GM19395 (cell line): ENCODE measurements at regions not wholly inside any gene's neighbourhood (a gene's known extent, or its start where the extent isn't known, plus 50 kb on each side); places are given as distances from the start of the nearest gene placed in this dataset.
A peak's percentile ranks its signal among the peaks of the same experiment; 100 is the strongest.
"Not testable (repeated sequence)": the region's sequence is repeated elsewhere in the genome, so short reads cannot be mapped to it uniquely, and the experiment has no call there.

ENCODE experiments used
- ATAC-seq: cut with Tn5 transposase; IDR thresholded peaks from one replicate; pipeline ENCODE4 v1.9.1; 2021; ENCODE audit warnings: mild to moderate bottlenecking, moderate library complexity; ENCODE audit not compliant: unreplicated experiment

DNA sequence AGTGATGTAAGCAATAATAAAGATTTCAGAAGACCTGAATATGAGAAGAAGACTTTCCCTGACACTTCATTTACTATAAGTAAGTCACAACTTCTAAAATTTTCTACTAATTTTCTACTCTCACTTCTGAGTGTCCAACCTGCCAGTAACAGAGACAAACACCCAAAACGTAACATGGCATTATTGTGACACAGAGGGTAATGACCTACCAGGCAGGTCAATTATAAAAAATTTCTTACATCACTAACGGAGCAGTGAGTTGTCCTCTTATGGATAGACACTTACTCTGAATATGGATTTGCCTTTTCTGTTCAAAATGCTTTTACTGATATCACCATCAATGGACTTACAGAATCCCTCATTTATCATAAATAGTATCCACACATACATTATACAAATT lies 405.9 kb upstream of the MAGEB16 start:
- no peak for ATAC-seq

DNA sequence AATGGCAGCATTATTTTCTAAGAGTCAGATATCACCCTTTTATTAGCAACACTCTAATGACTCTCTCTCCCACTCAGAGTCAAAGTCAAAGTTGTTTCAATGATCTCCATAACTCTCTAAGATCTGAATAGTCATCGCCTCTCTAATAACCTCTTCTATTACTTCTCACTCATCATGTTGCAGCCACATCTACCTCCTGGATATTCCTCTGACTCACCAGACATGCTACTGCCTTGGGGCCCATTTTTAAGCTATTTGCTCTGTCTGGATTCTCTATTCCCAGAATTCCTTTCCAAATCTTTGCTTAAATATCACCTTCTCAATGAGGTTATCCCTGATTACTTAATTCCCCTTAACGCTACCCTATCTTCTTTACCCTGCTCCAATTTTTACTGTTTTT lies 391.8 kb upstream of the MAGEB16 start:
- ATAC-seq = no peak

DNA sequence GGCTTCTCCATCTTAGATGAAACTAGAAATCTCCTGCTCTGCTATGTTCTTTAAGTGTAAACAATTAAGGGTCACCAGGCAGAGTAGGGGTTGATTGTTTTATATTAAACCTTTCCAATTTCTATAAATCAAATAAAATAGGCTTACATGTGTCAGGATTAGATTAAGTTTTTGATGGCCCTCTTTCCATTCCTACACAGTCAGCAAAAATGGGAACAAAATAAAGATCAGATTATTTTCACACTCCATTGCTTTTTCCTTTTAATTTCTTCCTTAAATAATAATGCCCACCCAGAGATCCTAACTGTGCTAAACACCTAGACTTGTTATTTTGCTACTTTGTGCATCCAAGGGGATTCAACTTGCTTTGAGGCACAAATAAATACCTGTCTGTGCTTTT lies 381.4 kb upstream of the MAGEB16 start:
- no peak for ATAC-seq

DNA sequence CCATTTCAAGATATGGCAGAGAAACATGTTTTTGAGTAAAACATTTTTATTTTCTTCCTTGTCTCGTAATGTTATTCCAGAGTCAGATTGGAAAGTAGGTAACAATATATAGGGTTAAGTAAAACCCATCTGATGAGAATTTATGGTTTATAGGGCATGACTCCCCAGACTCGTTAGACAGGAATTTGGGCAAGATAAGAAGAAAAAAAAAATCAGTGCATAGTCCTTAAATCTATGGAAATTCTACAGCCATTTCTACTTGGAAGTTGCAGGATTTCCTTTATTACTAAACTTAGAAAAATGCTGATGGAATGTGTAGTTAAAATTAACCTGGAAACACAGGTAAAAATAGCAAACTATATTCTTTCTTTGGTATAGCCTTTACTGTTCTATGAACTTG lies 366.1 kb upstream of the MAGEB16 start:
- no peak for ATAC-seq

DNA sequence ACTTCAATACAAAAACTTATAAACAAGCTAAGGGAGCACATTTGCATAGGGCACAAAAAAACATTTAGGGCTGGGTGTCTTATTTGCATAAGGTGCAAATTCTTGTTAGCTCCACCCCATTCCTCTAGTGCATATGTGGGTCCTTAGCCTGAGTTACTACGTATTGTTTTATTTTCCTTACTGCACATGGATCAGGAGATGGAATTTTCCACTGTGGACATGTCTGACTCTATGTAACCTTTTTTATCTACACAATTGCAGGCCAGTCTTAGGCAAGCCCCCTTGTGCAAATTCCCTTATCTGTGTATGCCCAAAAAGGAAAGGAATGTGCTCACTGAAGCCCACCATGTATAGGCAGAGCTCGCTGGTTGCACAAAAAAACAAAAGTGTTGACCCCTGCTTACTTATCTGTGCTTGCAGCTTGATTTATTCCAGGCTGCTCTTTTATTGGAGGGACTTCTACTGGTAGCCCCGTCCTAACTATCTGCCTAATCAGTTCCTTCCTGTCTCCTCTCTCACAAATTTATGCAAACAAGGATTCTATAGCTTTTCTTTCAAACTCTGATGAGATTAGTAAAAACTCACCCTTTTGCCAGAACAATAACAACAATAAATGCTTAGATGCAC lies 359.0 kb upstream of the MAGEB16 start:
- no peak for ATAC-seq

DNA sequence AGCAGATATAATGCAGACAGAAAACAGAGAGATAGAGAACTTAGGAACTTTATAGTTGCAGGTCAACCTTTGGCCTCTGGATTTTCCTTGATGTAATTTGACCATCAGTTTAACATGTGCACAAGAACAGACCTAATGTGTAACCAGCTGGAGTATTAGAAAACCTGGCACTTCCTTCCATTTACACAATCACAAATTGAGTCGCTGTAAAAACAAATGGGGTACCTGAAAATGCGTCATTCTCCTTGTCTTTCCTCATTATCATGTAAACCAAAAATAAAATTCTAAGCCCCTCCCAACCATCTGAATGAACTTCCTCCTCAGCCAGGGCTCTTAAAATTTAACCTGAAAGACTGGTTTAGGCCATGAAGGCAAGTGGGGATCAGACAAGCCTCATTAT lies 358.4 kb upstream of the MAGEB16 start:
- ATAC-seq = no peak

DNA sequence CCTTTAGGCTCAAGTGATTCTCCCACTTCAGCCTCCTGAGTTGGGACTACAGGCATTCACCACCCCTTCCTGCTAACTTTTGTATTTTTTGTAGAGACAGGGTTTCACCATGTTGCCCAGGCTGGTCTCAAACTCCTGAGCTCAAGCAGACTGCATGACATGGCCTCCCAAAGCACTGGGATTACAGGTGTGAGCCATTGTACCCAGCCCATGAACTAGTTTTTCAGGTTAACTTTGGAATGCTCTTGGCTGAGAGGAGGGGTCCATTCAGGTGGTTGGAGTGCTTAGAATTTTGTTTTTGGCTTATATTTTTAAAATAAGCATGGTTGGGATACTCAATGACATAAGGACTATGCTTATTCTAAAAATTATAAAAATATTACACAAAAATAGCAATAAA lies 355.7 kb upstream of the MAGEB16 start:
- ATAC-seq = no peak

DNA sequence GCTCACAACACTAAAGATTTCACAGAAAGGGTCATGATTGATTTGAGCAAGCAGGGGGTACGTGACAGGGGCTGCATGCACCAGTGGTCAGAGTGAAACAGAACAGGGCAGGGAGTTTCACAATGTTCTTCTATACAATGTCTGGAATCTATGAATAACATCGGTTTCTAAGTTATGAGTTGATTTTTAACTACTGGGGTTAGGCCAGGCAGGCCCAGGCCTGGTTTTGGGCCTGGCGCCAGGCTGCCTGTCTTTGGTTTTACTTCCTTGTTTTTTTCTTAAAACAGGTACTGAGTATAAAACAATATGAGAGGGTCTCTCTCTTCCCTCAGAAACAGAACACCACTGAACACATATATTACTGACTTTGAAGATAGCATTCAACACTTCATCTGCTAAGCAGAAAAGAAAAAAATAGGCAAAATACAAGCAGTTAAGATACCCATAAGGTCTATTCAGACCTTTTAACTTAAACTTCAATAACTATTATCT lies 355.0 kb upstream of the MAGEB16 start:
- ATAC-seq = peak; percentile 54

DNA sequence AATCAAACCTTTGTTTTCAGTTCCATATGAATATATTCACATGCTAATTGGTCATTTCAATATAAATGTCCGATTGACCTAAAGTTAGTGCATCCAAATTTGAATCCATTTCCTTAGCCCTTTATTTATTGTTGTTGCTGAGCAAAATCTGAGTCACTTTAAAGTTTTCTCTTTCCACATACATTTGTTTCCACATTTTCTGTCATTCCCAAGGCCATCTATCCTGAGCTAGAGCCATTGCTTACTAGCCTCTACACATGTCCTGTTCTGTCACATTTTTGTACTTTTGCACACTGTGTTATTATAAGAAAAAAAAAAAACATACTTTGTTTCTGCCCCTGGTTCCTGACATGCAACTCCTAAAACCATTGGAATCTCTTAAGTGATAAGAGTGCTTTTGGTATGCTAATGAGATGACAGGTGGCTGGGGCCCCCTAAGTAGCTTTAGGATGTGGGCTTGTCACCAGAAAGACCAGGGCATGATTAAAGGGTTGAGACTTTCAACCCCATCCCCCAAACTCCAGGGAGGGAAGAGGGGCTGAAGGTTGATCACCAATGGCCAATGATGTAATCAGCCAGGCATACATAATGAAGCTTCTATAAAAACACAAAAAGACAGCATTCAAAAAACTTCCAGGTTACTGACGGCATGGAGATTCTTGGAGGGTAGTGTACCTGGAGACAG lies 353.3 kb upstream of the MAGEB16 start:
- no peak for ATAC-seq

DNA sequence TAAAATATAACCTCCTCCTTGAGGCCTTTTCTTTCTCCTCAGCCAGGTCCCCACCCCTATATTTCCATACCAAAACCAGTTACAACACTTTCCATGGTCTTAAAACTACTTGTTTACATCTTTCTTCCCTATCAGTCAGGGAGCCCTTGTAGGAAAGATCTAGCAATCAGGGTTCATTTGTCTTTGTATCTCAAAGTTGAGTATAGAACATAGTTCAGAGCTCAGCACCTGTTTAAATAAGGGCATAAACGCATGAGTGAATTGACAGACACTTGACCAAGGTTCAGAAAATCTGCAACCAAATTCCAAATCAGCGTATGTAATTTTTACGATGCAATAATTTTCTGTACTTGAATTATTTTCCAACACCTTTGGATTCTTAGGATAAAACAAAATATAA lies 352.2 kb upstream of the MAGEB16 start:
- no peak for ATAC-seq

DNA sequence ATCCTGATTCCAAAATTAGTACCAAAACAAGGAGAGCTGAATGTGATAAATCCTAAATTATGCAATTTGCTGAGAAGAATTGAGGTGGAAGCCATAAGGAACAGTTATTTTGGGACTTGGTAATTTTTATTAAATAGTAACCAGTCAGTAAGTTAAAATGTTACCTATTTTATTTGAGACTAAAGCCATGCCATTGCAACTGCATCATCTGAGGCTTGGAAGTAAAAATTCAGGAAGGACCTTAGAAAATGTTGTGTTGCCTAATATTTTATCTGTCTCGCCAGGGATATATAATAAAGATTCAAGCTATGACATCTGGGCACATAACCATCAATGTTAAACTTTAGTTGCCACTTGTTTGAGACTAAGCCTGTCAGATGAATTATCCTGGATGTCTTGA lies 341.3 kb upstream of the MAGEB16 start:
- no peak for ATAC-seq

DNA sequence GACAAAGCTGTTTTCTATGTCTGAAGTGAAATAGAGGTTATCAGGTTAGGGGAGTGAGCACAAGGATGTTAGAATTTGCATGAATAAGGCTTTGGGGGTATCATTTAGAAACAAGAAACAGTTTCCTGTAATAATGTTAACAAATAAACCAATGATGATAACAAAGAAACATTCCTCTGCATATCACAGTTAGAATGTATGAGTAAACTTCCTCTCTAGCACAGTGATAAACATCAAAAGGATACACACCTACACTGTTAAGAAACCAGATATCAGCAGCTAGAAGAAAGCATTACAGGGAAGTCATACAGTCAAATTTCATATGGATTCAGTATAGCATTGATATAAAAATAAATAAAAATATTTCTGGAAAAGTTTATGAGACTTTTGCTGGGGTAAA lies 340.0 kb upstream of the MAGEB16 start:
- ATAC-seq = no peak

DNA sequence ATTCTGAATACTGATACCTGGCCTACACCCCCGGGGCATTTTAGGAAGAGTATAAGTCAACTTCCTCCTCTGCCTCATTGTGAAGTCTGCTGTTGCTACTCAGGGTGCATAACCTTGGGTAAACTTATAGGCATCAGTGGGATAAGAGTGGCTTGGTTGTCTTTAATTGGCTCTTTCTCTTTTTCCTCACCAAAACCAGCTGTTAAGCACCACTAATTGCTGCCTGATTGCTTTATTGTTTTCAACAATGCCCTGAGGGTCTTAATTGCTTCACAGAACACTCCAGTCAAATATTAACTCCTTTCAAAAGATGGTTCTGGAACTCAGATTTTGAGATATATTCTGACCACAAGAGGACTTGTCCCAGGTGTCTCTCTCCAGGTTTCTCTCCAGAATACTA lies 337.0 kb upstream of the MAGEB16 start:
- ATAC-seq = no peak

DNA sequence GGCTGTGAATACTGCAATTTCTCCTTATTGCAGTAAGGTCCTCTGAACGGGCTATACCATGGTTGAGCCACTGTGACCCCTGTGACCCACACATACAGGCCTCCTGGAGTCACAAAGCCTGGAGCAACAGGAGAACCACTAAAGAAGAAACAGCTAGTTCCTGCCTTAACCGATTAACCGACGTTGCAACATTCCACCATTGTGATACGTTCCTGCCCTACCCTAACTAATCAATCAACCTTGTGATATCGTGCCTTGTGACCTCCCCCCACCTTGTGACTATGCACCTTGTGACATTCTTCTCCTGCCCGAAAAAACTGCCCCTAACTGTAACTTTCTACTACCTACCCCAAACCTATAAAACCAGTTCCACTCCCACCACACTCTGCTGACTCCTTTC lies 301.5 kb upstream of the MAGEB16 start:
- ATAC-seq = not testable (repeated sequence)

DNA sequence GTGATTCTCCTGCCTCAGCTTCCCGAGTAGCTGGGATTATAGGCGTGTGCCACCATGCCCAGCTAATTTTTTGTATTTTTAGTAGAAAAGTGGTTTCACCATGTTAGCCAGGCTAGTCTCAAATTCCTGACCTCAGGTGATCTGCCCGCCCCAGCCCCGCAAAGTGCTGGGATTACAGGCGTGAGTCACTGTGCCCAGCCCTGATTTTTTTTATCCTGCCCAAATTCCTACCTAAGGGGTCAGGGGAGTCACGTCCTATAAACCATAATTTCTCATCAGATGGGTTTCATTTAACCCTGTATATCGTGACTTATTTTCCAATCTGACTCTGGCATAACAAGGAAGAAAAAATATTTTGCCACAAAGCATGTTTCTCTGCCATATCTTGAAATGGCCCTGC lies 300.7 kb upstream of the MAGEB16 start:
- not testable (repeated sequence) for ATAC-seq

DNA sequence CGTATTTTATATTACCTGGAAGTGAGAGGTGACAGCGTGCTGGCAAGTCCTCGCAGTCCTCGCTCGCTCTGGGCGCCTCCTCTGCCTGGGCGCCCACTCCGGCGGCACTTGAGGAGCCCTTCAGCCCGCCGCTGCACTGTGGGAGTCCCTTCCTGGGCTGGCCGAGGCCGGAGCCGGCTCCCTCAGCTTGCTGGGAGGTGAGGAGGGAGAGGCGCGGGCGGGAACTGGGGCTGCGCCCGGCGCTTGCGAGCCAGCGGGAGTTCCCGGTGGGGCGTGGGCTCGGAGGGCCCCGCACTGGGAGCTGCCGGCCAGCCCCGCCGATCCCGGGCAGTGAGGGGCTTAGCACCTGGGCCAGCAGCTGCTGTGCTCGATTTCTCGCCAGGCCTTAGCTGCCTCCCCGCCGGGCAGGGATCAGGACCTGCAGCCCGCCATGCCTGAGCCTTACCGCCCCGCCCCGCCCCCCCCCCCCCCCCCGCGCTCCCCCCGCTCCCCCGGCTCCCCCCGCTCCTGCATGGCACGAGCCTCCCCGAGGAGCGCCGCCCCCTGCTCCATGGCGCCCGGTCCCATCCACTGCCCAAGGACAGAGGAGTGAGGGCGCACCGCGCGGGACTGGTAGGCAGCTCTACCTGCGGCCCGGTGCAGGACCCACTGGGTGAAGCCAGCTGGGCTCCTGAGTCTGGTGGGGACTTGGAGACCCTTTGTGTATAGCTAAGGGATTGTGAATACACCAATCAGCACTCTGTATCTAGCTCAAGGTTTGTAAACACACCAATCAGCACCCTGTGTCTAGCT lies 298.9 kb upstream of the MAGEB16 start:
- no peak for ATAC-seq

DNA sequence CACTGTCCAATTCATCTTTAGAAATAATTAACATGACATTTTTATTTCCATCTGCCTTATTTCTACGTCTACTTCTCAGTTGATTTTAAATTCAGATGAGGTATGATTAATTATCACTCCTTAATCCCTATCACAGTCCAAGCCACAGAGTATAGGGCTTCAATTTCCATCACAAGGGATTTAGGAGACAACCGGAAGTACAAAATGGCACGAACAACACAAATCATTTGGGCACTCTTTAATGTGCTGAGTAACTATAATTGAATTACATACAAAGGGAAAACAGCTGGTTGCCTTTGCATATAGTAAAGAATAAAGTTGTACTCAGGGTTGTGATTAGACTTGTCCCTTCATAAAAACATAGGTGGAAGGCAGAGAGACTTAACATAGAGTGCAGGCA lies 290.4 kb upstream of the MAGEB16 start:
- ATAC-seq = no peak

DNA sequence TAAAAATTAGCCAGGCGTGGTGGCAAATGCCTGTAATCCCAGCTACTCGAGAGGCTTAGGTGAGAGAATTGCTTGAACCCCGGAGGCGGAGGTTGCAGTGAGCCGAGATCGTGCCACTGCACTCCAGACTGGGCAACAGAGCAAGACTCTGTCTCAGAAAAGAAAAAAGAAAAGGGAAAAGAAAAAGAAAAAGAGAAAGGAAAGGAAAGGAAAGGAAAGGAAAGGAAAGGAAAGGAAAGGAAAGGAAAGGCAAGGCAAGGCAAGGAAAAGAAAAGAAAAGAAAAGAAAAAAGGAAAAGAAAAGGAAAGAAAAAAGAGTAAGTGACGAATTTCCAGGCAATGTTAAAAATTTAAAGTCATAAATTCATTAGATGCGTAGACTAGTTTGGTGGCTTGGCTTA lies 250.1 kb upstream of the MAGEB16 start:
- ATAC-seq = not testable (repeated sequence)

DNA sequence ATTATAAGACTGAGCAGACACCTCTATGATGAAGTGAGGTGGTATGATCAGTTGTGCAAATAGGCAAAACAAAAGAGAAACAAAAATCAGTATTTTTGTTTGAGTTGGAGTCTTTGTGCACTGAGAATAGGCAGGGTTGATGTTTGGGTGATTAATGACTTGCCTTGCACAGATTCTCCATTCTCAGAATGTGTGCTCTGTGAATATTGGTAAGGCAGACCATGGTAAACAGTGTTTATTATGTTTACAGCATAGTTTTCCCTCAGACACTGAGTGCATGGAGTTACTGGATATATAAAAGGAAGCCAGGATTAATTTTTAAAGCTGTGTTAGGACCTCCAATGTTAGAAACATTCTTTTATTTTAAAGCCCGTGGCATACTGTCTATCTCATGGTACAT lies 240.2 kb upstream of the MAGEB16 start:
- ATAC-seq = no peak

DNA sequence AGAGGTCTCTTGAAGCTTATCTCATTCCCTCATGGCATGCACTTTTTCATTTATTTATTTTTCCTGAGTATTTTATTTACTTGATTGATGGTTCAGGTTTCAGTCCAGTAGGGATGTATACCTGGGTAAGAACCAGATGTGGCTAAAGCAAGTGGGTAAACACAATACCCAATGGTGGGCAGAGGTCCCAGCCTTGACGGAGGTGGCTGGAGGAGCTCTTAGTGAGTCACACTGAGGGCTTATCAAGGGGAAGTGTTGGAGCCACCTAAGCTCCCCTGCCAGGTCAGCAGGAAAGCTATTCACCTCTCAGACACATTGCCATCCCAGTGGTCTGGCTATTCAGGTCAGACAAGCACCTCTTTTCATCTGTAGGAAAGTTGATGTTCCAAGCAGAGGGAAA lies 236.2 kb upstream of the MAGEB16 start:
- no peak for ATAC-seq

DNA sequence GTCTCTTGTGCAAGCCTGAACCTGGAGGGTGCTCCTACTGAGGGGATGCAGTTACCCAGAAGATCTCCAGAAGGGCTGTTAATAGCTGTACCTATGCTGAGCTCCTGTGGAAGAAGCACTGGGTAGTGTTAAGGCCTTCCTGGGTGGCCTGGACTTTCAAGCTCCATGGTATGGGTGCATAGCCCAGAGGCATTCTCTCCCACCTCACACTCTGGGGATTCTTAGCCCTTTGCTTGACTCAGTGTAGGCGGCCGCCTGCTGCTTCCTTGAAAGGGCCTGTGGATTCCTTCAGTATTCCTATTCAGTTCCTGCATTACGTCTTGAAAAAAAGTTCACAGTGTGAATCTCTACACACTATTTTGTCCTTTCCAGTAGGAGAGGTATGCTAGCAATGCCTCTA lies 235.7 kb upstream of the MAGEB16 start:
- ATAC-seq = no peak

DNA sequence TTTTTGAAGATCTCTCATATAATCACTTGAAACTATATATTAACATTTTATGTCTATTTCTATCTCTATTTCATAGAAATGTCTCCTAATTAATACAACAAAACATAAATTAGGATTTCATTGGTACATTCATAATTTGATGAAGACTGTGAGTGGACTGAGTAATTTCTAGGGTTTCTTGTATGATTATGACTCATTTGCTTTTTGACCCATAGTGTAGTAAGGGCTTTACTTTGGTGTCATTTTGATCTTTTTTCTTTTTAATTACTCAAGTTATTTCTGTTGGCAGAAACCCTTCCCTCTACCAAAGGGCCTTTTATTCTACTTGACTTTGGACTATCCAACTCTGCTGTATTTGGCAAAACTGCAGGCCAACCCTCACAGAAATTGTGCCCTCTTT lies 207.9 kb upstream of the MAGEB16 start:
- ATAC-seq = no peak
